ENCODE measurements at regions not wholly inside any gene's neighbourhood (a gene's known extent, or its start where the extent isn't known, plus 50 kb on each side); places are given as distances from the start of the nearest gene placed in this dataset.
"Not testable (repeated sequence)": the region's sequence is repeated elsewhere in the genome, so short reads cannot be mapped to it uniquely, and the experiment has no call there.

DNA sequence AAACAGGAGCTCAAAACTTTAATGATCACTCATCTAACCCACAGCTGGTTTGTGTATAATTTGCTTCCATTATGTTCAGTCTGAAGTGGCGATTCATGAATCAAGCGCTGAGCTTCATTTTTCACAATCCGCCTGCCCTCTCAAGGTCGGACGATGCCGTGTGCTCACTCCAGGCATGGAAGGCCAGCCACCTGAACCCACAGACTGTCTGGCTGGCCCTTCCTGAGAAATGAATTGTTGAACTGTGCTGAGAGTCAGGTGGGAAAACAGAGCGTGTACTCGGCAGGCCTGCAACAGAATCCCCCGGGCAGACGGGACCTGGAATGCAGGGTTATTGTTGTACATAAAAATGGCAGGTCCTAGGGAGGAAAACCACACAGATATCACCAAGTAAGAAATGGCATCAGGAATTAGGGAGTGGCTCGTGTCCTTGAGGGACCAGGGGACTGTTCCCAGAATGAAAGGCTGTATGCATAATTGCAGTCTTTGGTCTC, 375.7 kb downstream of the IRX2 start:
- ATAC-seq (ENCODE audit: low read depth in 2 of 2), result no peak
- Mint-ChIP-seq H3K9me3 (peaks cover 3 to 18% (median 12%) of the 10 kb centered on the region in 7 donors), H3K4me1 (no peaks in the 10 kb centered on the region), H3K4me3 (peak overlapping the region in 1 of 8 donors; percentile 22), H3K27ac (no peak overlapping the region), H3K36me3 (no peaks in the 10 kb centered on the region), H3K27me3 (no peaks in the 10 kb centered on the region)
- no peak for DNase-seq

DNA sequence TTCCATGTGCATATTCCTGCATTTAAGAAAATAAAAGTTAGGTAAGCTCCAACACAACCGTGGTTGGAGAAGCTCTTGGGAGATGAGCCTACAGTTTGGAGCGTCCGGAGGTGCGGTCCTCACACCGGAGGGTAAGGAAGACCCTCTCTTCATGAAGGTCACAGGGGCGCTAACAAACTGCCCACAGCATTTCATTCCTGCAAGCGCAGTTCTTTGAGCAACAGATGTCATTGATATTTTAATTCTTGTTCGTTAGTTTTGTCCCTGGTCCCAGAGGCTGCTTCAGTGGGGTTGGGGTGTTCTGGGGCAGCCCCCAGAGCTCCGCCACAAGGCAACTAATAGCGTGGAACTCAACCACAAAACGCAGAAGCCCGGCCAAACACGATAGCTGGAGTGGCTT, 376.2 kb downstream of the IRX2 start:
- Mint-ChIP-seq H3K4me3 (no peak overlapping the region), H3K27me3 (no peaks in the 10 kb centered on the region), H3K4me1 (no peaks in the 10 kb centered on the region), H3K9me3 (peaks cover 5 to 16% (median 11%) of the 10 kb centered on the region in 7 donors), H3K27ac (peak overlapping the region in 1 of 6 donors; percentile 61), H3K36me3 (no peaks in the 10 kb centered on the region)
- DNase-seq (no peak), ATAC-seq (ENCODE audit: low read depth in 2 of 2) (no peak)

DNA sequence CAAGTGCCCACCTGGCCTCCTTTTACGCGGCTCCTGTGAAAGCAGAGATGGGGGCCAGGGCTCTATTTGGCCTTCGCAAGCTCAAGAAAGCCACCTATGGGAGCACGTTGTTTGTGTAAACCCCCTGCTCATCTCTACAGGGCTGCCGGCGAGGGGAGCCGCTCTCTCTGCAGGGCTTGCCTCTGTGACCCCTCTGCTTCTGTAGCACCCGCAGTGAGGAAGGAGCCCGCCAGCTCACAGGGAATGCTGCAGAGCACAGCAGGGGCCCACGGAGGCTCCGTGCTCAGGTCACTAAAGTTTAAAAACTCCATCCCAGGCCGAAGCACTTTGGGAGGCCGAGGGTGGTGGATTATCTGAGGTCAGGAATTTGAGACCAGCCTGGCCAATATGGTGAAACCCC, 376.8 kb downstream of the IRX2 start:
- DNase-seq (no peak), ATAC-seq (ENCODE audit: low read depth in 2 of 2) (no peak)
- Mint-ChIP-seq H3K36me3 (no peaks in the 10 kb centered on the region), H3K27ac (no peak overlapping the region), H3K27me3 (no peaks in the 10 kb centered on the region), H3K4me3 (no peak overlapping the region), H3K4me1 (no peaks in the 10 kb centered on the region), H3K9me3 (peaks cover 10 to 18% (median 12%) of the 10 kb centered on the region in 7 donors)

DNA sequence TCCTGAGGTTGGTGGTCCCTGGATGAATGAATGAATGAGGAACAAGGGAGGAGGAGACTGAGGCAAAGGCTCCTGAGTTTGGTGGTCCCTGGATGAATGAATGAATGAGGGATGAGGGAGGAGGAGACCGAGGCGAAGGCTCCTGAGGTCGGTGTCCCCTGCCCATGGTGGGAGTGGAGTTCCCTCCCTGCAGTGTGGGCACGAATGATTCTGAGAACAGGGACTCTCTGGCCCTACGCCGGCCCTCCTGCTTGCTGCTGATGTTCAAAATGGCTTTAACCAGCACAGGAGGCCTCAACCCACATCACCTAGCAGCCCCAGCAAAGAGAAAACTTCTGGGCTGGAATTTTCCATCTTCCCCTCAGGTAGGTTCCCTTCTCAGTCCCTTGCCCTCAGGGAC, 377.8 kb downstream of the IRX2 start:
- ATAC-seq (ENCODE audit: low read depth in 2 of 2) (no peak), DNase-seq (no peak)
- H3K27me3 Mint-ChIP-seq, result no peaks in the 10 kb centered on the region
- peaks cover 10 to 24% (median 17%) of the 10 kb centered on the region in 7 donors for H3K9me3 Mint-ChIP-seq
- no peaks in the 10 kb centered on the region for H3K36me3 Mint-ChIP-seq
- no peaks in the 10 kb centered on the region for H3K4me1 Mint-ChIP-seq
- no peak overlapping the region for H3K4me3 Mint-ChIP-seq
- H3K27ac Mint-ChIP-seq, result no peak overlapping the region

DNA sequence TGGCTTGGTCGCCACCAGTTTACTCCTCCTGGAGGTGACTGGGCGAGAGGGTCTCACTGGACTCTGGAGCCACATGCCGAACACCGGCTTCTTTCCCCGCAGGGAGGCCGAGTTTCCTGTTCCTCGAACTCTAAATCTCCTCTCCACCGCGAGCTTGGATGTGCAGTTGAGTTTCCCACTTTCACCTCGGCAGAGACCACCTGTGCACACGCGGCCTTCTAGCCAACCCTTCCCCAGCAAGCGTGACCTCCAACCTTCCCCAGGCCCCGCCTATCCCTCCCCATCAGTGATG, 380.1 kb downstream of the IRX2 start:
- no peaks in the 10 kb centered on the region for H3K4me1 Mint-ChIP-seq
- DNase-seq (no peak), ATAC-seq (ENCODE audit: low read depth in 2 of 2) (no peak)
- no peaks in the 10 kb centered on the region for H3K36me3 Mint-ChIP-seq
- peaks cover 10 to 25% (median 15%) of the 10 kb centered on the region in 7 donors for H3K9me3 Mint-ChIP-seq
- H3K27me3 Mint-ChIP-seq, result no peaks in the 10 kb centered on the region
- H3K4me3 Mint-ChIP-seq, result no peak overlapping the region
- H3K27ac Mint-ChIP-seq, result no peak overlapping the region

DNA sequence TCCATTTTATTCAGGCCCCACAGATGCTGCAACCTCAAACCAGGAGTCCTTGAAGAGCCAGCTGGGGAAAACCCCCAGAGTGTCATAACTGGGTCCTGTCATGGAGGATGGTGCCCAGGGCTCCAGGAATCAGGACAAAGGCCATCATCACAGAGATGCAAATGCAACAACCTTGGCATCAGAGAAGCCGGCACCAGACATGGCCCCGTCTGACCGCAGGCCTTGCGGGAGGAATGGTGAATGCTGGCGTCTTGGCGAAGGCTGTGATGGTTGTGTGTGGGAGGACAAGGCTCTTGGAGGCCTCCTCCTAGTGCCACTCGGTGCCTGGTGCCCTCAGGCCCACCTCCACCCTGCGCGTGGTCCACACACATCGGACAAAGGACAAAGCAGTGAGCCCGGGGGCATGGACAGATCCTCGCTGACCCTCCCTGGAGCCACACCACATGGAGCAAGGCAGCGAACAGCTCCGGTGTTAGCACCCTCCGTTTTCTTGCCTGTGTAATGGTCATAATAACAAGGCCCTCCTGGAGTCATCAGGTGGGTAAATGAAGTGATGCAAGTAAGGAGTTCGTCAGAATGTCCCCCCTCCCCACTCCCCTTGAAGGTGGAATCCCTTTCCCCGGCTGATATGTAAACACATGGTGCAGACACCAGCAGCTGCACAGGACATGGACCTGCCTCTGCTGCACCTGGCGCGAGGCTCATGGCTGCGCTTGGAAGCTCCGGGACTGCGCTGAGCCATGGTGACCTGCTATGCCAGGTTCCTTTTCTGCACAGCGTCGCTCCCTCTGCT, 380.7 kb downstream of the IRX2 start:
- Mint-ChIP-seq H3K27me3 (no peaks in the 10 kb centered on the region), H3K4me3 (no peak overlapping the region), H3K36me3 (no peaks in the 10 kb centered on the region), H3K4me1 (no peaks in the 10 kb centered on the region), H3K27ac (no peak overlapping the region), H3K9me3 (peaks cover 9 to 24% (median 17%) of the 10 kb centered on the region in 7 donors)
- ATAC-seq (ENCODE audit: low read depth in 2 of 2), result no peak
- no peak for DNase-seq

DNA sequence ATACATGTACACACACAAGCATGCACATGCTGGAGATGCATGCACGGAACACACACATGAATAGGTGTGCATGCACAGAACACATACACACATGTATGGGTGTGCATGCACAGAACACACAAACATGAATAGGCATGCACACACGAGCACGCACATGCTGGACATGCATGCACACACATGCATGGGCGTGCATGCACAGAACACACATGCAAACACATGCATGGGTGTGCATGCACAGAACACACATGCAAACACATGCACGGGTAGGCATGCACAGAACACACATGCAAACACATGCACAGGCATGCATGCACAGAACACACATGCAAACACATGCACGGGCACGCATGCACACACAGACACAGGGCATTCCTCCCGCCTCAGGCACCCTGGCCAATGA, 382.3 kb downstream of the IRX2 start:
- Mint-ChIP-seq H3K4me1 (no peaks in the 10 kb centered on the region), H3K36me3 (peaks cover 0 to 7% of the 10 kb centered on the region in 2 donors), H3K27ac (no peak overlapping the region), H3K27me3 (no peaks in the 10 kb centered on the region), H3K9me3 (peaks cover 12 to 28% (median 20%) of the 10 kb centered on the region in 7 donors), H3K4me3 (no peak overlapping the region)
- DNase-seq, result no peak
- no peak for ATAC-seq (ENCODE audit: low read depth in 2 of 2)

DNA sequence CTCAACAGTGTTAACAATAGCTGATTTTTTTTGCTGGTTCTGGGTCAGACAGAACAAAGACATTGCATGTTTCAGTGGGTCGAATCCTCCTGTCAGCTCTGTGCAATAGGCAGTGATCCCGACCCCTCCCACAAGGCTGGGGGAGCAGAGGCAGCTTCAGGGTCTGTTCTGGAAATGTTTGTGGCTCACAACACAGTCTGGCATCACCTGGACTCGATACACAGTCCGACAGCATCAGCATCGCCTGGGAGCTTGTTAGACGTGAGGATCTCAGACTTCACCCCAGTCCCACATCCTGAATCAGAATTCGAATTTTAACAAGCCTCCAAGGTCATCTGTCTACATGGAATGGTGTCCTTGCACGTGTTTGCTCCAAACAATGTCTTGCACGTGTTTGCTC, 384.7 kb downstream of the IRX2 start:
- peak overlapping the region in 1 of 6 donors; percentile 38 for H3K27ac Mint-ChIP-seq
- peaks cover 0 to 7% of the 10 kb centered on the region in 2 donors for H3K36me3 Mint-ChIP-seq
- H3K27me3 Mint-ChIP-seq, result no peaks in the 10 kb centered on the region
- H3K9me3 Mint-ChIP-seq, result peaks cover 5 to 21% (median 19%) of the 10 kb centered on the region in 7 donors
- no peak for DNase-seq
- H3K4me3 Mint-ChIP-seq, result no peak overlapping the region
- H3K4me1 Mint-ChIP-seq, result no peaks in the 10 kb centered on the region
- no peak for ATAC-seq (ENCODE audit: low read depth in 2 of 2)

DNA sequence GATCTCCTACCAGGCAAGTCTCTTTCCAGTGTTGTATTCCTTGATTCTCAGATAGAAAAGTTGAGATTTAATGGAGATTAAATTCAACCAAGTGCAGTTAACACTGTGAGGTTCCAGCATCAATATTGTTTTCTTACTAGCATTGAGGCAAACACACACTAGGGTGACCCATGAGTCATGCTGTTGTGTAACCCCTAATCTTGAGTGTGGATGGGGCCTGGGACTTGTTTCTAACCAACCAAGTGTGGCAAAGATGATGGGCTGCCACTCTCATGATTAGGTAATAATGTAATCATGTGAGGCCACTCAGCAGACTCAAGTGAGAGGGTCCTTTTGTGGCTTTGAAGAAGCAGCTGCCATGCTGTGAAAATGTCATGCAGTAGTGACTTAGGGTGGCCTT, 394.2 kb downstream of the IRX2 start:
- Mint-ChIP-seq H3K27ac (no peak overlapping the region), H3K36me3 (no peaks in the 10 kb centered on the region), H3K4me1 (no peaks in the 10 kb centered on the region), H3K9me3 (peaks cover 4 to 13% (median 9%) of the 10 kb centered on the region in 7 donors), H3K4me3 (no peak overlapping the region), H3K27me3 (no peaks in the 10 kb centered on the region)
- no peak for DNase-seq
- ATAC-seq (ENCODE audit: low read depth in 2 of 2), result no peak

DNA sequence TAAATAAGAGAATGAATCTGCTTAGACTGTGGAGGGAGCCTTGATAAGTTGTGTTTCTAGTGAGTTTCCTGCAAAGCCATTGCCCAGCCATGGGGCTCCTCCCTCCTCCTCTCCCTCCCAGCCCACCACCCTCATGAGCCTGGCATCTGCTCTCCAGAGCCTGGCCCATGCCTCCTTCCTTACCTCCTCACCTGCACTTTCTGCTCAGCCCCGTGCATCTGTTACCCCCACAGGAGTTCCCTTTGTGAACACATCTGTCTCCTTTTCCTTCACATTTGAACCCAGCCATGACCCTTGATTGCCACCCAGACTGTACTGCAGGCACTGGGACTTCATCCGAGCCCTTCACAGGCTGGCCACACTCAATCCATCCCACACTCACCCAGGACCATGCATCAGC, 395.6 kb downstream of the IRX2 start:
- Mint-ChIP-seq H3K27me3 (no peaks in the 10 kb centered on the region), H3K4me3 (no peak overlapping the region), H3K4me1 (no peaks in the 10 kb centered on the region), H3K9me3 (peaks cover 5 to 17% (median 13%) of the 10 kb centered on the region in 7 donors), H3K27ac (no peak overlapping the region), H3K36me3 (peaks cover 0 to 7% of the 10 kb centered on the region in 2 donors)
- DNase-seq, result no peak
- ATAC-seq (ENCODE audit: low read depth in 2 of 2), result no peak

DNA sequence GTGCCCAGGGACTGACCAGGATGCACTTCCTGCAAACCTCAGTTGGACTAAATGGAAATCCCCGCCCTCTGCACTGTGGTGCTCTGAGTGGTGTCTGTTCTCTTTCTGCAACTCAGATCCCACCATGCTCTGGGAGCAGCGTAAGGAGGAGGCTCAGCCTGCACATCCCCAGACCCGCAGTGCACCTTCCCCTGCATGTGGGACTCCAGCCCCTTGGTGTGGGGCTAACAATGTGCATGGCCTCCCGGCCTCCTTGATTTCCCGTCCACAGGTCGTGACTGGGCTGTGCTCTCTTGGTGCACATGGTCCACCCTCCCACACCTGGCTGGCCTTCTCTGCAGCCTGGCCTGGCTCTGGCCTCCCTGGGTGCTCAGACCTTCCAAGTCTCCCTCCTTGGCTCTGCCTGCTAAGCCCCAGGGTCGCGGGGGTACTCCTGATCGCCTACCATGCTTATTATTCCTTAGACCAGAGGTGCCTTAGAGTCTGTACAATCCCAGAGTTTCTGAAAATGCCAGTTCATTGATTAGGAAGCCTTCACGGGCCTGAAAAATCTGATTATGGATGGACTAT, 397.5 kb downstream of the IRX2 start:
- DNase-seq, result no peak
- Mint-ChIP-seq H3K4me3 (no peak overlapping the region), H3K4me1 (no peaks in the 10 kb centered on the region), H3K27me3 (no peaks in the 10 kb centered on the region), H3K36me3 (peaks cover 0 to 7% of the 10 kb centered on the region in 2 donors), H3K9me3 (peaks cover 6 to 21% (median 11%) of the 10 kb centered on the region in 7 donors), H3K27ac (peak overlapping the region in 1 of 6 donors; percentile 12)
- ATAC-seq (ENCODE audit: low read depth in 2 of 2), result no peak

DNA sequence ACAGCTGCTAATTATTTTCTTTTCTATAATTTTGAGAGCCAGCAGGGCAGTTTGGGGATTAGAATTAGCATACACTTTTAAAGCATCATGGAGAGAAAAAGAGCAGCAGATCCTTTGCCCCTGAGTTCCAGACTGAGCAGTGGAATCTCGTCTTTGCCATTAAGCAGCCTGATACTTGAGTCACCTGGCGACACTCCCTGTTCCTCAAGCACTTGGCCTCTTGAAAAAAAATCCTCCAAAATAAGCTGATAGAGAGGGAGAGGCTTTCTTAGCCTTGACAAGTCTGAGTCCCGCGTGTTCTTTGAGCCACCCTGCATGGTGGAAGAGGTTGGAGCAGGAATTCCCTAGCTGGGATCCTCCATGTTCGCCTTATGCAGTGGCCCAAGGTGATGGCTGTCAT, 398.3 kb downstream of the IRX2 start:
- ATAC-seq (ENCODE audit: low read depth in 2 of 2) (no peak), DNase-seq (no peak)
- Mint-ChIP-seq H3K9me3 (peaks cover 4 to 21% (median 11%) of the 10 kb centered on the region in 7 donors), H3K27ac (no peak overlapping the region), H3K36me3 (peaks cover 0 to 7% of the 10 kb centered on the region in 2 donors), H3K4me3 (no peak overlapping the region), H3K4me1 (no peaks in the 10 kb centered on the region), H3K27me3 (no peaks in the 10 kb centered on the region)

DNA sequence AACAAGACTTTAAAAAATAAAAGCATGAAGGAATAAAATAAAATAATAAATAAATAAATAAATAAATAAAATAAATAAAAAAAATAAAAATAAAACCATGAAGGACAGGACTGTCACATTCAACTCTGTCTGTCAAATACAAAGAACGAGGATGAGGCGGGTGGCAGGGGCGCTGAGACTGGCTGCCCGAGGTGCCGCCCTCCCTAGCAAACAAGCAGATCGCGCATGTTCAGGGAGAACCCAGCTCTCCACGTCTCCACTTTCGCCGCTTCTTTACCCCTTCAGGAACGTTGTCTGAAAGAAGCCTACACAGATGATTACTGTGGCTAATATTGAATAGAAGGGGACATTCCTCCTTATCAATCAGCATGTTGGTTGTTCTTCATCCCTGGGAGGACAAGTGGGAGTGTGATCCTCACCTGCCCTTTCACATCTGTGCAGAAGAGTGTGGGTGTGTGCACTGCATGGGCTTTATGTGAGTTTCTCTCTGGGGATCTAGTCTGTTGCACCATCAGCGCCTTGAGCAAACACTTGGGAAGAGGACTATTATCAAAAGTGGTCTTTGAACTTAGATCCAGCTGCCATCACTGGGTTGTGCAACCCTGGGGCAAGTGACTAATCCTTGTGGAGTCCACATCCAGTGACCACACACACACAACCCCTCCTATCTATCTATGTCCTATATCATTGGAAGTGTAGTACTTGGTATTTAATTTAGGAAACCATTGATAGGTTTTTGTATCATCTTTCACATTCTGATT, 399.2 kb downstream of the IRX2 start:
- H3K36me3 Mint-ChIP-seq, result peaks cover 0 to 7% of the 10 kb centered on the region in 2 donors
- no peaks in the 10 kb centered on the region for H3K27me3 Mint-ChIP-seq
- no peak for DNase-seq
- H3K9me3 Mint-ChIP-seq, result peaks cover 6 to 28% (median 14%) of the 10 kb centered on the region in 7 donors
- no peak overlapping the region for H3K4me3 Mint-ChIP-seq
- ATAC-seq (ENCODE audit: low read depth in 2 of 2), result no peak
- peak overlapping the region in 1 of 6 donors; percentile 8 for H3K27ac Mint-ChIP-seq
- H3K4me1 Mint-ChIP-seq, result no peaks in the 10 kb centered on the region

DNA sequence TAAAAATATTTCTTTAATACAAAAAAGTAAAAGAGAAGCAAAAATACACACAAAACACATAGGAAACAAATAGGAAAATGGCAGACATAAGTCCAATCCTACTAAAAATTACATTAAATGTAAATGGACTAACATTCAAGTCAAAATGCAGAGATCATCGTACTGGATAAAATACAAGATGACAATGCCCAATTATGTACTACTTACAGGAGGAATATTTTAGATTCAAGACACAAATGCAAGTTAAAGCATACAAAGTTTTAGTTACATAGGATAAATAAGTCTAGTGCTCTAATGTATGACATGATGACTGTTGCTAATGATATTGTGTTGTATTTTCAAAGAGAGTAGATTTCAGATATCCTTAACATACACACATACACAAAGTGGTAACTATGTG, 401.7 kb downstream of the IRX2 start:
- Mint-ChIP-seq H3K9me3 (peaks cover 7 to 35% (median 16%) of the 10 kb centered on the region in 7 donors), H3K36me3 (peaks cover 0 to 13% of the 10 kb centered on the region in 2 donors)
- H3K4me3 Mint-ChIP-seq; H3K27ac Mint-ChIP-seq; DNase-seq; ATAC-seq (ENCODE audit: low read depth in 2 of 2); H3K4me1 Mint-ChIP-seq; H3K27me3 Mint-ChIP-seq: not testable (repeated sequence)
